DOHH2 (cell line): ENCODE measurements at regions not wholly inside any gene's neighbourhood (a gene's known extent, or its start where the extent isn't known, plus 50 kb on each side); places are given as distances from the start of the nearest gene placed in this dataset.

ENCODE experiments used
- EZH2phosphoT487 ChIP-seq: fragments of 200-600 bp; sonication (generic); IDR thresholded peaks from 2 replicates; pipeline ENCODE4 v1.6.1; 2017; ENCODE audit warnings: borderline replicate concordance, mild to moderate bottlenecking, antibody characterized with exemption, low read length, moderate library complexity, mixed read lengths
- TF ChIP-seq, protein P1 (sequence below): fragments of 200-600 bp; sonication (generic); IDR thresholded peaks from one replicate; pipeline ENCODE4 v1.5.1; 2014; ENCODE audit warnings: antibody characterized with exemption, mild to moderate bottlenecking, low read depth, low read length; ENCODE audit not compliant: poor library complexity, severe bottlenecking

DNA sequence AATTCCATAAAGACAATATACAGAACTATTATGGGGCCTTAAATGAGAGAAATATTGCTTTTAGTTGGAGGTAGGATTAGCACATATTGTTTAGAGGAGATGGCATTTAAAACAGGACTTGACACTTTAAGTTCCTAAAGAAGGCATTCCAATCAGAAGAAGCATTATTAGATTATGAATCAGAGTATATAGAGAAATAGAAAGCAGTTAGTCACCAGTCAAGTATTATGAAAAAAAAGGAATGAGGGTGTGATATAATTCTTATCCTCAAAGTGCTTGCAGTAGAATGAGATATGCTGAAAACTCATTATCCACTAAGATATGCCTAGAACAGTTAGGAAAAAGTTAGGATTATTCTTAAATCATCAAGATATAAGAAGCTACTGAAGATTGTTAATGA is 456.2 kb downstream of the ZNF385D start:
- TF ChIP-seq, protein P1, sequence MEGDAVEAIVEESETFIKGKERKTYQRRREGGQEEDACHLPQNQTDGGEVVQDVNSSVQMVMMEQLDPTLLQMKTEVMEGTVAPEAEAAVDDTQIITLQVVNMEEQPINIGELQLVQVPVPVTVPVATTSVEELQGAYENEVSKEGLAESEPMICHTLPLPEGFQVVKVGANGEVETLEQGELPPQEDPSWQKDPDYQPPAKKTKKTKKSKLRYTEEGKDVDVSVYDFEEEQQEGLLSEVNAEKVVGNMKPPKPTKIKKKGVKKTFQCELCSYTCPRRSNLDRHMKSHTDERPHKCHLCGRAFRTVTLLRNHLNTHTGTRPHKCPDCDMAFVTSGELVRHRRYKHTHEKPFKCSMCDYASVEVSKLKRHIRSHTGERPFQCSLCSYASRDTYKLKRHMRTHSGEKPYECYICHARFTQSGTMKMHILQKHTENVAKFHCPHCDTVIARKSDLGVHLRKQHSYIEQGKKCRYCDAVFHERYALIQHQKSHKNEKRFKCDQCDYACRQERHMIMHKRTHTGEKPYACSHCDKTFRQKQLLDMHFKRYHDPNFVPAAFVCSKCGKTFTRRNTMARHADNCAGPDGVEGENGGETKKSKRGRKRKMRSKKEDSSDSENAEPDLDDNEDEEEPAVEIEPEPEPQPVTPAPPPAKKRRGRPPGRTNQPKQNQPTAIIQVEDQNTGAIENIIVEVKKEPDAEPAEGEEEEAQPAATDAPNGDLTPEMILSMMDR = no peak
- TF ChIP-seq EZH2phosphoT487 = no peak
